Adrenal gland (tissue), 5 donors: ENCODE measurements at regions not wholly inside any gene's neighbourhood (a gene's known extent, or its start where the extent isn't known, plus 50 kb on each side); places are given as distances from the start of the nearest gene placed in this dataset.

ENCODE experiments used
- POLR2A ChIP-seq, 2 donors: fragments of 450-650 bp; IDR thresholded peaks; one replicate each; pipeline ENCODE4 v1.6.1; 2017; ENCODE audit warnings: antibody characterized with exemption in 2 of 2, mild to moderate bottlenecking in 2 of 2, moderate library complexity in 1 of 2
- TF ChIP-seq, protein P1 (sequence below), 6 experiments: fragments of 450-650 bp in 4 of 6; fragments of 200-600 bp in 2 of 6; sonication (generic) in 1 of 6; IDR thresholded peaks; 1 replicate in 5 of 6; 2 replicates in 1 of 6; pipeline versions ENCODE4 v1.5.1 to v1.8.0; 2016 to 2021; ENCODE audit warnings: antibody characterized with exemption in 6 of 6, mild to moderate bottlenecking in 2 of 6, moderate library complexity in 1 of 6
- donor health status: DM: no; HTN: no; CAD: no.

DNA sequence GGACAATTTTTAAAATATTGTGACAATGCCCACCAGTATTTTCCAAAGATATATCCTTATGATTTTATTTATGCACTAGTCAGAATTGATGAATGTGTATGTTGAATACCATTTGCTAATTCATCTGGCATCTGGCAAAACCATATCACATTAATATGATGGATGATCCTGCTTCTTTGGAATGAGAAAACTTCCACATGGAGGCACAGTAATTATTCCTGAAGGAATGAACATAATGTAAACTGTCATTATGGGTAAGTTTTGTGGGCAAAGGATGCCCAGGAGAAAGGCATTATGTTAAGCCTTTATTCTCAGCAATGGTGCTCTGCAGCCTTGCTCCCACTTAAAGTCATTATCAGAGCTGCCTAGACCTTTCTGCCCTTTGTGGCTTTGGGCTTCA is 113.0 kb upstream of the MME start:
- no peak for TF ChIP-seq POLR2A (IDR thresholded peaks at IDR 0.05)
- TF ChIP-seq, protein P1, sequence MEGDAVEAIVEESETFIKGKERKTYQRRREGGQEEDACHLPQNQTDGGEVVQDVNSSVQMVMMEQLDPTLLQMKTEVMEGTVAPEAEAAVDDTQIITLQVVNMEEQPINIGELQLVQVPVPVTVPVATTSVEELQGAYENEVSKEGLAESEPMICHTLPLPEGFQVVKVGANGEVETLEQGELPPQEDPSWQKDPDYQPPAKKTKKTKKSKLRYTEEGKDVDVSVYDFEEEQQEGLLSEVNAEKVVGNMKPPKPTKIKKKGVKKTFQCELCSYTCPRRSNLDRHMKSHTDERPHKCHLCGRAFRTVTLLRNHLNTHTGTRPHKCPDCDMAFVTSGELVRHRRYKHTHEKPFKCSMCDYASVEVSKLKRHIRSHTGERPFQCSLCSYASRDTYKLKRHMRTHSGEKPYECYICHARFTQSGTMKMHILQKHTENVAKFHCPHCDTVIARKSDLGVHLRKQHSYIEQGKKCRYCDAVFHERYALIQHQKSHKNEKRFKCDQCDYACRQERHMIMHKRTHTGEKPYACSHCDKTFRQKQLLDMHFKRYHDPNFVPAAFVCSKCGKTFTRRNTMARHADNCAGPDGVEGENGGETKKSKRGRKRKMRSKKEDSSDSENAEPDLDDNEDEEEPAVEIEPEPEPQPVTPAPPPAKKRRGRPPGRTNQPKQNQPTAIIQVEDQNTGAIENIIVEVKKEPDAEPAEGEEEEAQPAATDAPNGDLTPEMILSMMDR (IDR thresholded peaks at IDR 0.05), result no peak
